ENCODE measurements at regions not wholly inside any gene's neighbourhood (a gene's known extent, or its start where the extent isn't known, plus 50 kb on each side); places are given as distances from the start of the nearest gene placed in this dataset.

DNA sequence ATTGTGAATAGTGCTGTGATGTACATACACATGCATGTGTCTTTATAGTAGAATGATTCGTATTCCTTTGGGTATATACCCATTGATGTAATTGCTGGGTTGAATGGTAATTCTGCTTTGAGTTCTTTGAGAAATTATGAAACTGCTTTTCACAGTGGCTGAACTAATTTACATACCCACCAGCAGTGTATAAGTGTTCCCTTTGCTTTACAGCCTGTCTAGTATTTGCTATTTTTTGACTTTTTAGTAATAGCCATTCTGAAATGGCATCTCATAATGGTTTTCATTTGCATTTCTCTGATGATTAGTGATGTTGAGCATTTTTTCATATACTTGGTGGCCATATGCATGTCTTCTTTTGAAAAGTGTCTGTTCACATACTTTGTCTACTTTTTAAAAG lies 54.5 kb upstream of the FAM78B start:
- ATAC-seq (no peak), DNase-seq (ENCODE audit: low spot score) (no peak)
- intact Hi-C loops (cut with DNase I): no loop called here

DNA sequence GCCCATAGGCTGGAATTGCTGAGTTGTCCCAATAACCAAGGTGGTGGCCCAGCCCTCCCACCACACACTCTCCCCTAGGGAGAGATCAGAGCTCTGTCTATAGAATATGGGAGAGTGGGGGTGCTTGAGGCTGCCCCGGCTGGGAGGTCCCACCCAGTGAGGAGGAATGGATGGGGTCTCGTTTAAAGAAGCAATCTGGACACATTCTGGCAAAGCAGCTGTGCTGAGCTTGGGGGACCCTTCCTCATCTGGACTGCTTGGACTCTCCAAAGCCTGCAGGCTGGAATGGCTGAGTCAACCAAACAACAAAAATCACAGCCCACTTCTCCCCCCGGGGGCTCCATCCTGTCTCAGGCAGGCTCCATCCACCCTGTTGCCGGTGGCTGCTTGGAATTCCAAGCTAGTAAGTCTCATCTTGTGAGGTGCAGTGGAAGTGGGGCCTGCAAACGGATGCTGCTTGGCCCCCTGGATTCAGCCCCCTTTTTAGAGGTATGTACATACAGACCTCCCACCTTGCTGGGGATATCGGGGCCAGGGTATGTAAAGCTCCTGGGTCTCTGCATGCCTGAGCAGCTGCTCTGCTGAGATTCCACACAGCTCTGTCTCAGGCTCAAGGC lies 67.1 kb upstream of the FAM78B start:
- DNase-seq (ENCODE audit: low spot score) (no peak), ATAC-seq (no peak)
- intact Hi-C loops (cut with DNase I): no loop called here

DNA sequence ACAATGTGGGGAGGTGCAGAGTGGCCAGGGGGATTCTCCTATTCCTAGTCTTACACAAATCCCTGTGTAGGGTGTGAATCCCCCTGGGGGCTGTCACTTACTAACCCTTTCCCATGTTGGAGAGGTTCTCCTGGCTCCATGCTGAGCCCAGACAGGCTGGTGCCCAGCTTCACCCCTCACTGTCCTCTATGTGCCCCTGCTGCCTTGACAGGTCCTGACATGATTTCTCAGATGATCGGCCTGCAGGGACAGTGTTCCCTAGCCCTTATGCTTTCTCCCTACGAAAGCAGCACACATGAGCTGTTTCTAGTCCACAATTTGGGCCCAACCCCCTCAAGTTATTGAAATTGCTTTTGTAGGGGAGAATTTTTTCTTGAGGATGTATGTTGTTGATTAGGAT lies 68.9 kb upstream of the FAM78B start:
- DNase-seq (ENCODE audit: low spot score): no peak
- intact Hi-C loops (cut with DNase I): no loop called here
- ATAC-seq: no peak

DNA sequence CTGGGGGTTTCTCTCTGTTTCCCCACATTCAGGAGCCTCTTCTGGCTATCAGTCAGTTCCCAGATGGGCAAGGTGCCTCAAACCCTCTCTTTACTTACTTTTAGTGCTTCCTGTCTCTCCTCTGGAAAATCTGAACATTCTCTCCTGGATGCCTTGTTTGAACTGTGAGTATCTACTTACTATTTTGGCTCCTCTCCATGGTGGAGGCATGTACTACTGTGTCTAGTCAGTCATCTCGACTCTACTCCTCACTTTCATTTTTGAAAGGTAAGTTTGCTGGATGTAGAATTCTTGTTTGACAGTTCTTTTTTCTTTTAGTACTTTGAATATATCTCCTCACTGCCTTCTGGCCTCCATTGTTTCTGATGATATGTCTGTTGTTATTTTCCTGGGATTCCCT lies 70.9 kb upstream of the FAM78B start:
- intact Hi-C loops (cut with DNase I): no loop called here
- ATAC-seq: no peak
- no peak for DNase-seq (ENCODE audit: low spot score)

DNA sequence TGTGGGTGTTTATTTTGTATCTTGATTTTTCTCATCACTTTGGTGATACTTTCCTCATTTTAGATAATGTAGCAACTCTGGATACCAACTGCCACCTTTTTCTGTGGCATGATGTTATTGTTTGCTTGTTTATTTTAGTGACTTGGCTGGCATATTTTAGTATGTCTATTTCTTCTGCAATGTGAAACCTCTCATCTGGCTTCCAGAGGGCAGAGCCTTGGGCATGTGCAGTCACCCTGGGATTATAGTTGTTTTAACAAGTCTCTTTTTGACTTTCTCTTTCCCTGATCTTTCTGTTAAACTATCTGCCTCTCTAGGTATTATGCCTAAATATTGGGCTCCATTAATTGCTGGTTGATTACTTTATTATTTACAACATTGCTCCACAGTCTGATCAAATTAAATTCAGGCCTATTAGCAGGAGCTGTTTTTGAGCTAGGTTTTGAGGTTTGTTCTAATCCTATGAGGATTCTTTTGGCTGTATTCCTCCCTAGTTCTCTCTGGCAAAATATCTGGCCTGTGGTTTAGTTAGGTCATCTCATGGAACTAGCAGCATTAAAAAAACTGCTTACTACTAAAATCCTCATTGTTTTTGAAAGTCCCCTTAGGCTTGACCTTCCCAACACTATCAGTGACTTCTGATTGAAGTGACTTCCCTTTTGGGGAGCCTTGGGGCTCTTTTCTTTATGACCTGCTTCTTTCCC lies 86.4 kb upstream of the FAM78B start:
- DNase-seq (ENCODE audit: low spot score) (no peak), ATAC-seq (no peak)
- intact Hi-C loops (cut with DNase I): no loop called here

DNA sequence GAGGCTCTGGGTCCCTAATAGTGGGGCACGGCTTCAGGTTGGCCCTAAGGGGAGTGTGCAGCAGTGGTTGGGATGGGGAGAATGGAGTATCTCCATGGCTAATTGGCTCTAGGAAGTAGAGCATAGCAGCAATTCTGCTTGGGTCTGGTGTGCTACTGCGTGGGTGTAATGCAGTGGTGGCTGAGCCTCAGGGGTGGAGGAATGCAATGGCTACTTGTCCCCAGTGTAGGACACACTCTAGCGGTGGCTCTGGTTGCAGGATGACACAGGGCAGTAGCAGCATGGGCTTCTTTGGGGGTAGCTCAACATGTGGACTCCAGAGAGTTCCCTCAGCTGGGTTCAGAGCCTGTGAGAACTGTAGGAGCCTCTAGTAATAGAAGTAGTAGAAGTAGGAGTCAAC lies 91.2 kb upstream of the FAM78B start:
- no peak for DNase-seq (ENCODE audit: low spot score)
- intact Hi-C loops (cut with DNase I): no loop called here
- no peak for ATAC-seq

DNA sequence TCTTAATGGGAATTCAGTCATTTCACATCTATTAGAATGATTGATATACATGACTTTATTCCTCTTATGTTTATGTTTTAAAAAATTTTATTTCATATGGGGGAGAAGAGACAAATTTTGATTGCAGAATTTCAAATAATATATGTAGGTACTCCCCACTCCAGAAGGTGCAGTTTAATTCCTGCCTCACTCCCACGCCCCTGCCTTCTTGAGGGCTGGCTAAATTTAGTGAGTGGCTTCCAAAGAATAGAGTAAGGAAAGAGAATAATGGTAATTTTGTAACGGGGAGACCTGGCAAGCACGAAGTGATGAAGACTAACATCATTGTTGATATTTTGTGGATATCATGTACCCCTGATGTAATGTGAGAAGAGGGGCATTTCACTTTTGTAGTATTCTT lies 94.7 kb upstream of the FAM78B start:
- ATAC-seq: no peak
- DNase-seq (ENCODE audit: low spot score): no peak
- intact Hi-C loops (cut with DNase I): no loop called here

DNA sequence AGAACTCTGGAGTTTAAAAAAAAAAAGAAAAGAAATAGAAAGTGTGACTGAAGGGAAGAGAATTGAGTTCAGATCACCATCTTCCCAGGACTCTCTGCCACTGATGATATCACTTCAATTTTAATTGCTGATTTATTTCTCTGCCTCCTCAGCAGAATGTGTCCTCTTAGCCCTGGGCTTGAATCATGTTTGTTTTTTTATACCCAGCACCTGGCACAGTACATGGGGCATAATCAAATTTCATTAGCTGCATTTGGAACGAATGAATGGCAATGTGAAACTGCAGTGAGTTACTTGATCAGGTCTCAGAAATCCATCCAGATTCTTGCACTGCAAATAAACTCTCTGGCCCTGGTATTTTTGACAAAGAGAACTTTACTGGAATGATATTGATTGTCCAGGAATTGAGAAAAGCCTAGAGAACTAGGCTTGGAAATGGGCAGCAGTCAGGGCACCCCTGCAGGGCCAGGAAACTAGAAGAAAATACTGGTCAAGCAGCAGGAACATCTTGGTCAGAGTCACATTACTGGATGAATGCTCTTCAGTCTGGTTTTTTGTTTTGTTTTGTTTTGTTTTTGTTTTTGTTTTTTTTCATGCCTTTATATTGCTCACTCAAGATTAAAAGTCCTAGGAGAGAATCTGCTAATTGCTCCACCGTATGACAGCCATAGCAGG lies 103.8 kb upstream of the FAM78B start:
- no peak for DNase-seq (ENCODE audit: low spot score)
- no peak for ATAC-seq
- intact Hi-C loops (cut with DNase I): no loop called here

DNA sequence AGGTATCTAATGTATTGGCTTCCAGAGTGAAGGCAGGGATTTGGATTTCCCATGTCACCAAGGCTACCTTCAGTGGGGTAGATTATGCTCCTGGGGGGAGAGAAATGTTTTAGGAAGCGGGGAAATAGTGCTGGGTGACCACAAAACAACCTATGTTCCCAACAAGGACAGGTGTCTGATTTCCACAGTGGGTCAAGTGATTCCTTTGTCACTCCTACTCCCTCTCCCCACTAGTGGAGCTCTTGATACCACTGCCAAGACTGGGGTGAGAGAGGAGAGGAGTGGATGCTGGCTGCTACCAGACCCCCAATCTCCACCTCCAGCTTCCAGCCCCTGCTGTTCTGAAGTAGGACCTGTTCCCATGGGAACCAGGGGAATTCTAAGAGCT lies 104.3 kb upstream of the FAM78B start:
- intact Hi-C loops (cut with DNase I): no loop called here
- ATAC-seq (no peak), DNase-seq (ENCODE audit: low spot score) (no peak)

DNA sequence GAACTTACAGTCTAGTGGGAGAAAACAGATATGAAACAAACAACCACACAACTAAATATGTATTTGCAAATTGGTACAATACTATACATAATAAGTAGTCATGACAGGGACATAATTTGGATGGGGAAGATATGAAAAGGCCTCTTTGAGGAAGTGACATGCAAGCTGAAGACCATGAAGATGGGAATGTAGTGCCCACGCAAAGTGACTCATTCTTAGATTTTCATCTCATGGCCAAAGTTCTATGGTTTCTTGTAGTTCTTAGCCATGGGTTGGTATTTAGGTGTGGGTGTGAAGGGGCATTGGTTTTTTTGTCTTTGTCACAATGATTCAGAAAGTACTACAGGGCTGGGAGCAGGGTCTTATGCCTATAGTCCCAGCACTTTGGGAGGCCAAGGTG lies 105.4 kb upstream of the FAM78B start:
- intact Hi-C loops (cut with DNase I): no loop called here
- DNase-seq (ENCODE audit: low spot score): no peak
- no peak for ATAC-seq

DNA sequence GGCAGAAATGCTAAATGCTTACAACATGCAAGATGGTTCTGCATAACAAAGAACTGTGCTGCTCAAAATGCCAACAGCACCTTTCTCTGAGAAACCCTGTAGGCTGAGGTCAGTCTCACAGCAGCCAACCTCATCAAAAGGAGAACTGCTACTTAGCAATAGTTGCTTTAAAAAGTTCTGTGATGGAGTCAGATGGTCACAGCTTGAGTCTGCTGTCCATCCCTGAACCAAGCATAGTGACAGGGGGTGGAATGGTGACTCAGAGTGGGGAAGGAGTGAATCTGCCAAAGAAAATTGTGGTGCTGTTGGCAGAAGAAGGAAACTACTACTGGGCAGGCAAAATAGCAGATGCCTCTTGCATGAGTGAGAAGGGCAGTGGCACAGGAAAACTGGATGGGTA lies 106.0 kb upstream of the FAM78B start:
- no peak for DNase-seq (ENCODE audit: low spot score)
- intact Hi-C loops (cut with DNase I): no loop called here

DNA sequence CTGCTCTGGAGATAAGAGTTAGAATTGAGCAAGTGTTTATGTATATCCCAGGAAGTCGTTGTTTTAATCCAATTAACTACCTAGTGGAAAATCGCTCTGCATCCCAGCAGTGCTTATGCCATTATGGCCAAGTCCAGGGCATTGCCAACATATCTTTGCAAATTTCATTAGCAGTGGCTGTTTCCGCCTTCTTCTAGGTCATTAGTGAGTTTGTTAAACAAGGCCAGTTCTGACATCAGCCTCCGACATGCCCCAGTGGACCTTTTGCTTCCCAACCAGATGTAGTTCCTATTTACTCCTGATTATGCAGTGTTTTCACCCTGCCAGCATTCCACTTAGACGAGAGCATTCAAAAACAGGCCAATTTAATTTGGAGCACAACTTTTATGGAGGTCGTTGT lies 106.8 kb upstream of the FAM78B start:
- intact Hi-C loops (cut with DNase I): no loop called here
- ATAC-seq: no peak
- no peak for DNase-seq (ENCODE audit: low spot score)

More for the DNA sequence above, 106.0 kb upstream of the FAM78B start:
- no peak for ATAC-seq

DNA sequence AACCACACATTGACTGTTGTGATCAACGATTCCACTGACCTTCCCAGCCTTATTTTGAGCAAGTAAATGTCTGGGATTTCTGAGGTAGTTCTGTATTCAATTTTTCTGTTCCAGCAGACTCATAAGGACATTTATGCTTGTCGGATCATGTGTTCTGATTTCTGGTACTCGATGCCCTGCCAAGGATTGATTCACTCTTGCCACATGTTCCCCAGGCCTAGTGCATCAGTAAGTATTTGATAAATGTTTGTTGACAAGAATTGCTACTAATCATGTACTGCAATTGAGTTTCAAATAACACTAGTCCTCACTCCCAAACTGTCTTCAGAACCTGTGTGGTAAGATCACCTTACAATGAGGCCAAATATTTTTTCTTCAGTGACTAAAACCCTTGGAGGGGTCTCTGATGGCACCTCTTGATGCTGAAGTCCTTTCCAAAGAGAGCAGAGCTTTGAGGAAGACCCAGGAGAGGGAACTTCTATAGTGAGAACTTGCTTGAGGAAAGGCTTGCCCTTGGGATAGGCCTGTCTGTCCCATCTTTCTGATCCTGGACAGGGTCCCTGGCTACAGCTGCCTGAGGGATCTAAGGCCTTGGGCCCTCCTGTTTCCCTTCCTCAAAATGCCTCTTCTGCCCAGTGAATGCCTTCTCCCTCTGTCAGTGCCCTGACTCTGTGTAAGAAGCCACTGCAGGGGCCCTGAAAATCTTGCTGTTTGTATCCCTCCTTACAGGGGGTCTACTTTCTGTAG lies 115.8 kb upstream of the FAM78B start:
- intact Hi-C loops (cut with DNase I): no loop called here
- DNase-seq (ENCODE audit: low spot score): no peak
- ATAC-seq: no peak

DNA sequence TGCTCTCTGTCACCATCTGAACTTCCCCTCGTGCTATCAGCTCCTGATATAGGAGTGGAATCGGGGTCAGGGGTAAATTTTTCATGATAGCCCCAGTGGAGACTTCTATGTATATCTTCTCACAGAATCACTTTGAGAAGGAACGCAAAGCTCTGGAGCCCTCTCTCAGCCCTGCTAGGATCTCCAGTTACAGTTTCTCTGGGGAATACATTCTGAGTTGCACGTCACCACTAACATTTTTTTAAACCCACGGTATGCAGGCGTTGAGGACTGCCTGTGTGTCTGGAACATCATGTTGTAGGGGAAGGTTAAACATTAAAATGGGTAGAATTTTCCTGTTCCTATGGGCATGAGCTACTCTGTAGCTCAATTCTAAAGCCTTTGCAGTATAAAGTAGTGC lies 116.4 kb upstream of the FAM78B start:
- DNase-seq (ENCODE audit: low spot score) (no peak), ATAC-seq (no peak)
- intact Hi-C loops (cut with DNase I): no loop called here

DNA sequence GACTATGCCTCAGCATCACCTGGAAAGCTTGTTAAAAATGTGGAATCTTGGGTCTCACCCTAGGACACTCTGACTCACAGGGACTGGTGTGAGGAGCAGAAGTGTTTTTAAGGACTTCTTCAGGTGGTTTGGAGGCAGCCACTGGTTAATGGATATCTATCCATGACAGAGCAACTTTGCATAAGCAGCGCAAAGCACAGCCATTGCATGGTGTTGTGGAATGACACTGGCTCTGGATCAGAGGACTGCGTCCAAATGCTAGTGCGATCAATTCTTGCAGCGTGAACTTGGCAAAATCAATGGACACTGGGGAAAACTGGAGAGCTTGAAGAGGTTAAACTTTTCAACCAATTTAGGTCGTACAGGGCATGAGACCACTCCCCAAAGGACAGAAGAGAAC lies 116.8 kb upstream of the FAM78B start:
- intact Hi-C loops (cut with DNase I): no loop called here
- ATAC-seq: no peak
- no peak for DNase-seq (ENCODE audit: low spot score)

DNA sequence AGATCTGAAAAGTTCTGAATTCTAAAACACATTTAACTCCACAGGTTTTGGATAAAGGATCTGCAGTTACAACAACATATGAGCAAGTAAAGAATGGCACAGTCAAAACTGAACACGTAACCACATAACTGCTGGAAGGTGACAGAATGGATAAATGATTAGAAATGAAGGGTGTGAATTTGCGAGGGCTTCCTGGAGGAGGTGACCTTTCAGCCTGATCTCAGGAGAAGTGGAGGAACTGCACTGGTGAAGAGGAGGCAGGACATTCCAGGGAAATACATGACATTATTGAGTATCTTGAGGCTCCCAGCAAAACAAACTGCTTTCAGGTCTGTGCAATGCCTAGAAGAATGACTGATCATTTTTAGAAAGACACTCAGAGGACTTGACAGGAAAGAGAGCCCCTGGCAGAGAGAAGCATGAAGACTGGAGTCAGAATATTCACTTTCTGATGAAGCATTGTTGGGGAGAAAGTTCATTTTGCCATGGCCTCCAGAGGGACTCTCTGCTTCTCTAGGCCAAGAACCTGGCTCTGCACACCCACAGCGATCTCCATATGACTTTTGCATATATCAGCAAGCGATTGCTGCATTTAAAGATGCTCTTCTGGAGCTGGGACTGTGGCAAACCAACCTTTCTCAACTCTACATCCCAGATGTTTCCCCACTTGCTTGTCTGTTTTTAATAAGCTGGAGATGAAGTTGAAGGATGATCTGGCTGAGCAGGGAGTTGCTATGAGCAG lies 122.7 kb upstream of the FAM78B start:
- intact Hi-C loops (cut with DNase I): no loop called here
- DNase-seq (ENCODE audit: low spot score) (no peak), ATAC-seq (no peak)

DNA sequence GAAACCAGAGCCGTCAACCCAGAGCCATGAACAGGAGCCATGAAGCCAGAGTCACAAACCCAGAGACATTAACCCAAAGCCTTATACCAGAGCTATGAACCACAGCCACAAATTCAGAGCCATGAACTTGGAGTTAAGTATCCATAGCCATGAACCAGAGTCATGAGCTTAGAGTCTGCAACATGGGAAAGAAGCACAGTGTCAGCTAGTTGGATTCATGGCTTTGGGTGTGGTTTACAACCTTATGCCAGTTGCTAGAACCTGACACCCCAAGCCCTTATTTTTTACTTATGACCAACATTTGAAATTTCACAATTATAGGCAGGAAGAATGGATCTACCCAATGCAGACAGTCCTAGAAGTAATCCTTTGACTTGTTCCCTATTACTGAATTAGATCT lies 128.9 kb upstream of the FAM78B start:
- ATAC-seq (no peak), DNase-seq (ENCODE audit: low spot score) (no peak)
- intact Hi-C loops (cut with DNase I): no loop called here

DNA sequence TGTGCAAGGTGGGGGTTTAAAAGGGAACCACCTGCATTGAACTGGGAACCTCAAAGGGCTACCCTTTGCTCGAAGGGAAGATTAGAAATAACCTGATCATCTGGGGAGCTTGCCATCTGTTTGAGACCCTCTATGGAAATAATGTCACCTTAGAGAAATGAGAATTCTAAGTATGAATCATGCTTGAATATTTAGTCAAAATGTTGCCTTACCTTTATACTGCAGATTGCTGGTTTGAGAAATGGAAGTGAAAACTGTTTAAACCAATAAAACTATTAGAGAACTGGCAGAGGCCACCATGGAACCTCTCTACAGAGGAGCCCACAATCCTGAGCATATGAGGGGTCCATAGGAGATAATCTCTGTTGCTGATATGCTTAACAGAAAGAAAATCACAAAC lies 131.2 kb upstream of the FAM78B start:
- intact Hi-C loops (cut with DNase I): no loop called here

DNA sequence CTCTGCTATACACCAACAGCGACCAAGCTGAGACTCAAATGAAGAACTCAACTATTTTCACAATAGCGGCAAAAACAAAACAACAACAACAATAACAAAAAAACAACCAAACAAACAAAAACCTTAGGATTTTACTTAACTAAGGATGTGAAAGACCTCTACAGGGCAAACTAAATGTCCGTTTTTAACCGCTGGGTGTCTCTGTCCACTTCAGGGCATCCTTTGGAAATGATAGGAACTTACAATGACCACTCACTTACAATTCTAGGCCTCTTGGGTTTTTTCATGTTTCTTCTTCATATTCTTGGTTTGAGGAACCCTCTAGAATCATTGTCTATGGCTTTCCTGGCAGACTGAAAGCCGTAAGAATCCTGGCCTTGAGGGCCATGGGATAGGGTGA lies 134.0 kb upstream of the FAM78B start:
- intact Hi-C loops (cut with DNase I): no loop called here
- no peak for DNase-seq (ENCODE audit: low spot score)
- no peak for ATAC-seq

More for the DNA sequence above, 131.2 kb upstream of the FAM78B start:
- no peak for ATAC-seq
- no peak for DNase-seq (ENCODE audit: low spot score)
